Hepatocyte (in vitro differentiated cells): ENCODE measurements at regions not wholly inside any gene's neighbourhood (a gene's known extent, or its start where the extent isn't known, plus 50 kb on each side); places are given as distances from the start of the nearest gene placed in this dataset.

Experiments
- EZH2 ChIP-seq: fragments of 200-600 bp; sonication (generic); IDR thresholded peaks from 2 replicates; pipeline ENCODE4 v1.6.1; 2016; ENCODE audit warnings: antibody characterized with exemption, mild to moderate bottlenecking, borderline replicate concordance
- TF ChIP-seq, protein P1 (sequence below): fragments of 200-600 bp; sonication (generic); IDR thresholded peaks from 2 replicates; pipeline ENCODE4 v1.5.1; 2016; ENCODE audit warnings: antibody characterized with exemption, mild to moderate bottlenecking; ENCODE audit not compliant: poor library complexity

DNA sequence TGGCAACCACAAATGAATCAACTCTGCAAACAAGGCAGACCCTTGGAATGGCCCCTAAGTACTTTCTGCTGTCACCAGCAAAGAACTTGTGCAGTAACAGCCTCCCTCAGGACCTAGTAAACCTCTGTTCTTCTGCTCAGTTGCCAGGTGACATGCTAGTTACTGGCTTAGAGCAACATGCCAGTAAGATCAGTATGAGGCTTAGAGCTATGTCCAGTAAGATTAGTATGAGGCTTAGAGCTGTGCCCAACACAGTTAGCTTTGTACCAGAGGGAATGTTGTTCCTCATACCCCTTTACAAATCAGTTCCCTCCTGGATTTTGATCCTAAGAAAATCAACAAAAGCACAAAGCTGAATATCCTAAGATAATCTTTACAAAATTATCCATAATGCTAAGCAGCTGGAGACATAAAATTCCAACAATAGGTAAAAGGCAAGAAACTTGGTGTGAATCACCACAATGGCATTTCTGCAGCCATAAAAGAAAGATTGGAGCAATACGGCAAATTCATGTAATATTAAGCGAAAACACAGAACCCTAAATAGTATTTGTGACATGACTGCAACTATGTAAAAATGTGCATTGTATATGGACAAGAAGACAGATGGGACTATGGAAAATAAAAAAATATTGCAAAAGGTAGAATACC is 107.3 kb upstream of the LPP start:
- no peak for TF ChIP-seq EZH2
- TF ChIP-seq, protein P1, sequence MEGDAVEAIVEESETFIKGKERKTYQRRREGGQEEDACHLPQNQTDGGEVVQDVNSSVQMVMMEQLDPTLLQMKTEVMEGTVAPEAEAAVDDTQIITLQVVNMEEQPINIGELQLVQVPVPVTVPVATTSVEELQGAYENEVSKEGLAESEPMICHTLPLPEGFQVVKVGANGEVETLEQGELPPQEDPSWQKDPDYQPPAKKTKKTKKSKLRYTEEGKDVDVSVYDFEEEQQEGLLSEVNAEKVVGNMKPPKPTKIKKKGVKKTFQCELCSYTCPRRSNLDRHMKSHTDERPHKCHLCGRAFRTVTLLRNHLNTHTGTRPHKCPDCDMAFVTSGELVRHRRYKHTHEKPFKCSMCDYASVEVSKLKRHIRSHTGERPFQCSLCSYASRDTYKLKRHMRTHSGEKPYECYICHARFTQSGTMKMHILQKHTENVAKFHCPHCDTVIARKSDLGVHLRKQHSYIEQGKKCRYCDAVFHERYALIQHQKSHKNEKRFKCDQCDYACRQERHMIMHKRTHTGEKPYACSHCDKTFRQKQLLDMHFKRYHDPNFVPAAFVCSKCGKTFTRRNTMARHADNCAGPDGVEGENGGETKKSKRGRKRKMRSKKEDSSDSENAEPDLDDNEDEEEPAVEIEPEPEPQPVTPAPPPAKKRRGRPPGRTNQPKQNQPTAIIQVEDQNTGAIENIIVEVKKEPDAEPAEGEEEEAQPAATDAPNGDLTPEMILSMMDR: no peak
